H1 (cell line): ENCODE measurements at regions not wholly inside any gene's neighbourhood (a gene's known extent, or its start where the extent isn't known, plus 50 kb on each side); places are given as distances from the start of the nearest gene placed in this dataset.

Source experiments
- CTCF ChIA-PET: fragments of 300-600 bp; sonication (Branson Sonifier 250); formaldehyde crosslinking; loops from one replicate; lab custom pipeline; 2021; ENCODE audit not compliant: partially characterized antibody; lab: Charles Lee
- POLR2A ChIA-PET: fragments of 300-600 bp; sonication (Branson Sonifier 250); formaldehyde crosslinking; loops from one replicate; lab custom pipeline; 2021; ENCODE audit warnings: inconsistent platforms; ENCODE audit not compliant: partially characterized antibody; lab: Charles Lee
- DNase-seq, 2 experiments: peaks; one replicate each; pipeline versions ENCODE4 v3.0.0 to v3.0.0-alpha.2; 2010 to 2022; ENCODE audit warnings: low spot score in 2 of 2, low read depth in 1 of 2, mixed read lengths in 1 of 2
- FAIRE-seq: peaks from 2 replicates; lab custom pipeline; 2011; peaks lifted over from hg19 to GRCh38; lab: Jason Lieb, UNC
- H2AFZ ChIP-seq: 2 replicates; pipeline ENCODE4 v1.8.1; 2012; ENCODE audit warnings: low read length, inconsistent platforms
- H2AK5ac ChIP-seq: 2 replicates; pipeline ENCODE4 v1.6.1; 2013; ENCODE audit warnings: low read depth, low read length
- H2BK120ac ChIP-seq: replicated peaks from 2 replicates; pipeline ENCODE3; 2013; ENCODE audit warnings: low read depth, low read length, inconsistent platforms
- H2BK12ac ChIP-seq: 2 replicates; pipeline ENCODE4 v1.6.1; 2013; ENCODE audit warnings: low read depth, low read length
- H2BK15ac ChIP-seq: 2 replicates; pipeline ENCODE4 v1.6.1; 2013; ENCODE audit warnings: low read length
- H2BK20ac ChIP-seq: 2 replicates; pipeline ENCODE4 v1.6.1; 2013; ENCODE audit warnings: low read length
- H2BK5ac ChIP-seq: 2 replicates; pipeline ENCODE4 v1.6.1; 2013; ENCODE audit warnings: low read depth, low read length
- H3K14ac ChIP-seq: 2 replicates; pipeline ENCODE4 v1.6.1; 2013; ENCODE audit warnings: inconsistent platforms; ENCODE audit not compliant: insufficient read length
- H3K18ac ChIP-seq: 2 replicates; pipeline ENCODE4 v1.6.1; 2013; ENCODE audit warnings: low read length; ENCODE audit errors: extremely low read depth
- H3K23ac ChIP-seq: 2 replicates; pipeline ENCODE4 v1.6.1; 2013; ENCODE audit warnings: inconsistent platforms; ENCODE audit not compliant: insufficient read length
- H3K23me2 ChIP-seq: 2 replicates; pipeline ENCODE4 v1.6.1; 2013; ENCODE audit warnings: low read depth, low read length
- H3K27ac ChIP-seq: 2 replicates; pipeline ENCODE4 v1.6.1; 2011; ENCODE audit warnings: low read depth, low read length, inconsistent platforms
- H3K27me3 ChIP-seq, 4 experiments: replicated peaks in 1 of 4; 1 replicate in 1 of 4; 2 replicates in 3 of 4; pipeline versions ENCODE4 v1.6.1 to v1.8.1; 2011 to 2013; ENCODE audit warnings: low read length in 3 of 4, mild to moderate bottlenecking in 3 of 4, inconsistent platforms in 2 of 4, mixed read lengths in 2 of 4, moderate library complexity in 1 of 4; ENCODE audit not compliant: control insufficient read depth in 3 of 4, insufficient read depth in 3 of 4; ENCODE audit errors: extremely low read depth in 1 of 4
- H3K36me3 ChIP-seq, 4 experiments: 2 replicates each; pipeline versions ENCODE4 v1.6.1 to v1.8.1; 2011 to 2013; ENCODE audit warnings: mild to moderate bottlenecking in 4 of 4, low read length in 3 of 4, moderate library complexity in 2 of 4, control low read depth in 1 of 4, inconsistent platforms in 1 of 4; ENCODE audit not compliant: insufficient read depth in 4 of 4, control insufficient read depth in 2 of 4
- H3K4ac ChIP-seq: replicated peaks from 2 replicates; pipeline ENCODE3; 2013; ENCODE audit warnings: low read length, low read depth, mixed read lengths, inconsistent platforms; ENCODE audit not compliant: insufficient read length
- H3K4me1 ChIP-seq, 4 experiments: replicated peaks in 1 of 4; 1 replicate in 1 of 4; 2 replicates in 3 of 4; pipeline versions ENCODE4 v1.6.1 to v1.8.1; 2011 to 2013; ENCODE audit warnings: low read length in 3 of 4, inconsistent platforms in 2 of 4, mixed read lengths in 1 of 4; ENCODE audit not compliant: insufficient read depth in 4 of 4, control insufficient read depth in 3 of 4
- H3K4me2 ChIP-seq, 2 experiments: 2 replicates each; pipeline versions ENCODE4 v1.6.1 to v1.8.1; 2011 to 2013; ENCODE audit warnings: low read depth in 2 of 2, low read length in 2 of 2, control low read depth in 1 of 2, inconsistent platforms in 1 of 2, mild to moderate bottlenecking in 1 of 2; ENCODE audit not compliant: insufficient read depth in 1 of 2
- H3K4me3 ChIP-seq, 4 experiments: fragments of 200-600, 300-600 bp in 1 of 4; sonication (generic), shearing (Covaris generic), sonication (Bioruptor Twin) in 1 of 4; 2 replicates each; pipeline versions ENCODE4 v1.5.1 to v1.8.1; 2011 to 2016; ENCODE audit warnings: low read length in 4 of 4, low read depth in 3 of 4, control low read depth in 2 of 4, inconsistent platforms in 2 of 4, mild to moderate bottlenecking in 2 of 4, mixed read lengths in 1 of 4, moderate library complexity in 1 of 4; ENCODE audit not compliant: insufficient read depth in 2 of 4; ENCODE audit errors: extremely low read depth in 1 of 4
- H3K56ac ChIP-seq: replicated peaks from 2 replicates; pipeline ENCODE3; 2013; ENCODE audit warnings: low read depth, mild to moderate bottlenecking, mixed read lengths, low read length, inconsistent platforms; ENCODE audit not compliant: insufficient read length
- H3K79me1 ChIP-seq: 2 replicates; pipeline ENCODE4 v1.6.1; 2013; ENCODE audit warnings: low read depth, low read length, control low read depth
- H3K79me2 ChIP-seq, 2 experiments: 2 replicates each; pipeline versions ENCODE4 v1.6.1 to v1.8.1; 2012 to 2013; ENCODE audit warnings: low read length in 2 of 2, mild to moderate bottlenecking in 2 of 2, inconsistent platforms in 1 of 2; ENCODE audit not compliant: insufficient read depth in 2 of 2, control insufficient read depth in 1 of 2
- H3K9ac ChIP-seq, 4 experiments: replicated peaks in 1 of 4; 1 replicate in 1 of 4; 2 replicates in 3 of 4; pipeline versions ENCODE4 v1.6.1 to v1.8.1; 2011 to 2013; ENCODE audit warnings: low read depth in 3 of 4, low read length in 3 of 4, control low read depth in 2 of 4, mild to moderate bottlenecking in 2 of 4, moderate library complexity in 2 of 4, inconsistent platforms in 1 of 4; ENCODE audit errors: extremely low read depth in 1 of 4
- H3K9me3 ChIP-seq, 2 experiments: 2 replicates each; pipeline versions ENCODE4 v1.6.1 to v1.8.1; 2012 to 2013; ENCODE audit warnings: mild to moderate bottlenecking in 2 of 2, moderate library complexity in 2 of 2, control low read depth in 1 of 2, inconsistent platforms in 1 of 2, low read depth in 1 of 2, low read length in 1 of 2, mixed read lengths in 1 of 2; ENCODE audit not compliant: insufficient read depth in 2 of 2
- H4K20me1 ChIP-seq, 2 experiments: replicated peaks in 1 of 2; 2 replicates each; pipeline versions ENCODE3 to v1.8.1; 2011 to 2013; ENCODE audit warnings: inconsistent platforms in 2 of 2, low read length in 2 of 2, mild to moderate bottlenecking in 1 of 2; ENCODE audit not compliant: insufficient read depth in 2 of 2, control insufficient read depth in 1 of 2
- H4K5ac ChIP-seq: 2 replicates; pipeline ENCODE4 v1.6.1; 2013; ENCODE audit warnings: low read length, low read depth, mixed read lengths, inconsistent platforms; ENCODE audit not compliant: insufficient read length
- H4K8ac ChIP-seq: 2 replicates; pipeline ENCODE4 v1.8.0; 2013; ENCODE audit warnings: mild to moderate bottlenecking, moderate library complexity, low read length, inconsistent platforms; ENCODE audit not compliant: insufficient read depth; ENCODE audit errors: extremely low read depth
- H4K91ac ChIP-seq: replicated peaks from 2 replicates; pipeline ENCODE3; 2013; ENCODE audit warnings: low read length, mixed read lengths, inconsistent platforms; ENCODE audit not compliant: insufficient read length
- BACH1 ChIP-seq: IDR thresholded peaks from 2 replicates; pipeline ENCODE4 v1.6.1; 2012; ENCODE audit warnings: low read length, improper control_type of control experiment
- BCL11A ChIP-seq, 2 experiments: IDR thresholded peaks; one replicate each; pipeline ENCODE4 v1.6.1; 2011; ENCODE audit warnings: low read depth in 2 of 2, low read length in 2 of 2, mild to moderate bottlenecking in 2 of 2
- BRCA1 ChIP-seq: IDR thresholded peaks from 2 replicates; pipeline ENCODE4 v1.6.1; 2012; ENCODE audit warnings: low read depth, low read length, improper control_type of control experiment
- GTF2F1 ChIP-seq: IDR thresholded peaks from 2 replicates; pipeline ENCODE4 v1.6.1; 2012; ENCODE audit warnings: low read depth, low read length, improper control_type of control experiment, borderline replicate concordance
- KDM5A ChIP-seq: fragments of 200-600 bp; IDR thresholded peaks from 2 replicates; pipeline ENCODE4 v1.7.1; 2012; ENCODE audit warnings: mild to moderate bottlenecking, low read length, inconsistent platforms, mixed read lengths
- RNF2 ChIP-seq: fragments of 200-900, 300-1000 bp; sonication (generic); IDR thresholded peaks from 2 replicates; pipeline ENCODE4 v1.7.1; 2016; ENCODE audit warnings: borderline replicate concordance, low read depth, mild to moderate bottlenecking, antibody characterized with exemption, low read length; ENCODE audit not compliant: poor library complexity, severe bottlenecking; ENCODE audit errors: missing control alignments
- SP1 ChIP-seq: IDR thresholded peaks from 2 replicates; pipeline ENCODE4 v1.6.1; 2011; ENCODE audit warnings: low read depth, low read length
- SP2 ChIP-seq: IDR thresholded peaks from 2 replicates; pipeline ENCODE4 v1.6.1; 2012; ENCODE audit warnings: mild to moderate bottlenecking, low read length, inconsistent platforms
- WGBS, 2 experiments: shearing (Covaris generic) in 1 of 2; methylation state at CpG; one replicate each; pipeline versions ENCODE4 v1.1.6 to v1.1.7; 2013 to 2015; ENCODE audit warnings: low lambda C conversion rate in 2 of 2, mixed read lengths in 2 of 2, inconsistent platforms in 1 of 2, low coverage in 1 of 2, missing lambda C conversion rate in 1 of 2; ENCODE audit not compliant: insufficient replicate concordance in 2 of 2, insufficient coverage in 1 of 2, insufficient read length in 1 of 2; ENCODE audit errors: extremely low coverage in 1 of 2, missing lambda C conversion rate in 1 of 2; 5-methylcytosine and 5-hydroxymethylcytosine counted together

GRCh38 chr13:71149046-71149445 is 718.0 kb downstream of the DACH1 start:
- Histone ChIP-seq H3K4me2 (no peak overlapping the region), H3K27me3 (no peaks in the 10 kb centered on the region), H4K8ac (no peak overlapping the region), H3K4ac (no peak overlapping the region), H3K79me1 (no peaks in the 10 kb centered on the region), H2AFZ (no peak overlapping the region), H2BK120ac (no peak overlapping the region), H3K4me3 (no peak overlapping the region), H3K14ac (no peak overlapping the region), H3K79me2 (no peaks in the 10 kb centered on the region), H3K27ac (no peak overlapping the region), H3K4me1 (no peaks in the 10 kb centered on the region), H3K9me3 (no peaks in the 10 kb centered on the region), H3K18ac (no peak overlapping the region), H4K5ac (no peak overlapping the region), H2BK20ac (no peak overlapping the region), H2BK12ac (no peak overlapping the region), H3K36me3 (no peaks in the 10 kb centered on the region), H4K91ac (no peak overlapping the region), H2BK15ac (no peak overlapping the region), H3K23me2 (no peaks in the 10 kb centered on the region), H3K9ac (no peak overlapping the region), H3K23ac (no peak overlapping the region), H2AK5ac (no peak overlapping the region), H3K56ac (no peak overlapping the region), H4K20me1 (no peaks in the 10 kb centered on the region), H2BK5ac (no peak overlapping the region)
- TF ChIP-seq SP2, result no peak
- TF ChIP-seq BACH1, result no peak
- TF ChIP-seq GTF2F1, result no peak
- no peak for TF ChIP-seq RNF2
- TF ChIP-seq SP1, result no peak
- no peak for TF ChIP-seq KDM5A
- TF ChIP-seq BRCA1, result no peak
- TF ChIP-seq BCL11A (IDR thresholded peaks at IDR 0.05; ENCODE audit: low read depth in 2 of 2, low read length in 2 of 2), result no peak
- ChIA-PET POLR2A (no interaction called here), CTCF (interaction anchor here (2.0 kb wide), 1 partner anchor 10 kb away, joined by 7 read pairs; no protein-coding TSS in a partner anchor)
- no peak for DNase-seq
- no peak for FAIRE-seq
- WGBS, 2 experiments, result 74% methylated on average over 3 of the region's 3 CpGs; no CpG with 5 or more reads in 1 of the 2 experiments
